BJ (cell line): ENCODE measurements at regions not wholly inside any gene's neighbourhood (a gene's known extent, or its start where the extent isn't known, plus 50 kb on each side); places are given as distances from the start of the nearest gene placed in this dataset.

Experiments used
- CTCF ChIA-PET: fragments of 350-600 bp; formaldehyde crosslinking; extraction: SDS; loops from one replicate; lab custom pipeline; 2021; ENCODE audit warnings: antibody characterized with exemption, inconsistent platforms; lab: Yijun Ruan, JAX
- POLR2A ChIA-PET: fragments of 300-600 bp; sonication (Branson Sonifier 250); formaldehyde crosslinking; extraction: SDS; loops from one replicate; lab custom pipeline; 2021; ENCODE audit warnings: antibody characterized with exemption; lab: Charles Lee
- DNase-seq: peaks from one replicate; pipeline ENCODE4 v3.0.0-alpha.2; 2011; ENCODE audit warnings: low read depth
- H3K27me3 ChIP-seq: 2 replicates; pipeline ENCODE4 v1.6.0; 2011; ENCODE audit warnings: low read length; ENCODE audit not compliant: control insufficient read depth, insufficient read depth
- H3K36me3 ChIP-seq: 2 replicates; pipeline ENCODE4 v1.5.1; 2011; ENCODE audit warnings: low read length; ENCODE audit not compliant: control insufficient read depth, insufficient read depth
- H3K4me3 ChIP-seq: 2 replicates; pipeline ENCODE4 v1.5.1; 2011; ENCODE audit warnings: low read depth, mild to moderate bottlenecking, control low read depth, low read length
- TF ChIP-seq, protein P1 (sequence below): IDR thresholded peaks from 2 replicates; pipeline ENCODE4 v1.5.1; 2011; ENCODE audit warnings: low read depth, mild to moderate bottlenecking, control low read depth, inconsistent platforms, low read length, moderate library complexity; ENCODE audit not compliant: insufficient read depth

DNA sequence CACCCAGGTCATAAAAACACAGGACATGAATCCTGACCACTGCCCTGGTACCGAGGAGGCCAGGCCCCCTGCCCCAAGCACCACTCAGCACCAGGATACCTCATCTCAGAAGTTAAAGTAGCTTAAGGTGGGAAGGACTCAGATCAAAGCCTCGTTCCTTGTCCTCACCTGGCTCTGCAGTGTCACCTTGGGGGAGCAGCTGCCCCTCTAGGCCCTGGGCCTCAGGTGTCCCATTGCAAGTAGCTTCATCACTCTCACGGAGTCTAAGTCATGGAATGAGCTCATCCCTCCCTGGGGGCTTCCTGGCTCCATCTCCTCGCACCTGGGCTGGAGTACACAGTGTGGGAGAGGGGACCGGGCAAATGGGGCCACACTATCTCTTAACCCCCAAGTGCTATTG, 148.0 kb downstream of the TPRA1 start:
- DNase-seq, result no peak
- ChIA-PET POLR2A (no interaction called here), CTCF (interaction anchor here (1.0 to 2.2 kb wide), 3 partner anchors 9 to 920 kb away, joined by 3 to 12 read pairs (median 4); no protein-coding TSS in a partner anchor)
- Histone ChIP-seq H3K36me3 (no peaks in the 10 kb centered on the region), H3K27me3 (0 out of 2 replicates have a peak, but pooled peaks cover 1% of the 10 kb centered on the region), H3K4me3 (no peak overlapping the region)
- TF ChIP-seq, protein P1, sequence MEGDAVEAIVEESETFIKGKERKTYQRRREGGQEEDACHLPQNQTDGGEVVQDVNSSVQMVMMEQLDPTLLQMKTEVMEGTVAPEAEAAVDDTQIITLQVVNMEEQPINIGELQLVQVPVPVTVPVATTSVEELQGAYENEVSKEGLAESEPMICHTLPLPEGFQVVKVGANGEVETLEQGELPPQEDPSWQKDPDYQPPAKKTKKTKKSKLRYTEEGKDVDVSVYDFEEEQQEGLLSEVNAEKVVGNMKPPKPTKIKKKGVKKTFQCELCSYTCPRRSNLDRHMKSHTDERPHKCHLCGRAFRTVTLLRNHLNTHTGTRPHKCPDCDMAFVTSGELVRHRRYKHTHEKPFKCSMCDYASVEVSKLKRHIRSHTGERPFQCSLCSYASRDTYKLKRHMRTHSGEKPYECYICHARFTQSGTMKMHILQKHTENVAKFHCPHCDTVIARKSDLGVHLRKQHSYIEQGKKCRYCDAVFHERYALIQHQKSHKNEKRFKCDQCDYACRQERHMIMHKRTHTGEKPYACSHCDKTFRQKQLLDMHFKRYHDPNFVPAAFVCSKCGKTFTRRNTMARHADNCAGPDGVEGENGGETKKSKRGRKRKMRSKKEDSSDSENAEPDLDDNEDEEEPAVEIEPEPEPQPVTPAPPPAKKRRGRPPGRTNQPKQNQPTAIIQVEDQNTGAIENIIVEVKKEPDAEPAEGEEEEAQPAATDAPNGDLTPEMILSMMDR, result no peak

- TF ChIP-seq, protein P1, result no peak
- POLR2A ChIA-PET, result no interaction called here
- H3K4me3 ChIP-seq, result no peak overlapping the region
- CTCF ChIA-PET, result interaction anchor here (1.0 to 2.2 kb wide), 3 partner anchors 10 to 919 kb away, joined by 3 to 12 read pairs (median 4); no protein-coding TSS in a partner anchor
- DNase-seq, result no peak
- peaks cover 2% of the 10 kb centered on the region; the same call in 1 of the 2 replicates for H3K27me3 ChIP-seq
- H3K36me3 ChIP-seq, result no peaks in the 10 kb centered on the region
Observed at GRCh38 chr3:127441764-127442163, 148.8 kb downstream of the TPRA1 start.

GRCh38 chr3:127440384-127440783, 150.1 kb downstream of the TPRA1 start:
- peaks cover 4% of the 10 kb centered on the region; the same call in 1 of the 2 replicates for H3K27me3 ChIP-seq
- H3K4me3 ChIP-seq, result no peak overlapping the region
- DNase-seq, result no peak
- TF ChIP-seq, protein P1, result no peak
- ChIA-PET POLR2A (no interaction called here), CTCF (interaction anchor here (0.8 kb wide), 1 partner anchor 107 kb away, joined by 3 read pairs; no protein-coding TSS in a partner anchor)
- H3K36me3 ChIP-seq, result no peaks in the 10 kb centered on the region

- POLR2A ChIA-PET, result interaction anchor here (0.6 kb wide), 1 partner anchor 13 kb away, joined by 4 read pairs; no protein-coding TSS in a partner anchor
- H3K36me3 ChIP-seq, result no peaks in the 10 kb centered on the region
- CTCF ChIA-PET, result interaction anchor here (0.8 kb wide), 1 partner anchor 107 kb away, joined by 3 read pairs; no protein-coding TSS in a partner anchor
Observed at GRCh38 chr3:127439621-127440020, 150.9 kb downstream of the TPRA1 start.

GRCh38 chr3:127438951-127439350, 151.1 kb upstream of the PRR20G start:
- Histone ChIP-seq H3K27me3 (peaks cover 4% of the 10 kb centered on the region; the same call in 1 of the 2 replicates), H3K4me3 (no peak overlapping the region), H3K36me3 (no peaks in the 10 kb centered on the region)
- CTCF ChIA-PET, result no interaction called here
- DNase-seq, result no peak
- TF ChIP-seq, protein P1, result no peak
- POLR2A ChIA-PET, result interaction anchor here (0.6 kb wide), 1 partner anchor 13 kb away, joined by 4 read pairs; no protein-coding TSS in a partner anchor

More at GRCh38 chr3:127439621-127440020, 150.9 kb downstream of the TPRA1 start:
- TF ChIP-seq, protein P1, result no peak
- H3K4me3 ChIP-seq, result no peak overlapping the region
- H3K27me3 ChIP-seq, result peaks cover 4% of the 10 kb centered on the region; the same call in 1 of the 2 replicates
- DNase-seq, result no peak
